HG03045 (cell line): ENCODE measurements at regions not wholly inside any gene's neighbourhood (a gene's known extent, or its start where the extent isn't known, plus 50 kb on each side); places are given as distances from the start of the nearest gene placed in this dataset.

ENCODE experiments used
- ATAC-seq: cut with Tn5 transposase; IDR thresholded peaks from one replicate; pipeline ENCODE4 v1.9.1; 2021; ENCODE audit warnings: mild to moderate bottlenecking, moderate library complexity; ENCODE audit not compliant: unreplicated experiment

DNA sequence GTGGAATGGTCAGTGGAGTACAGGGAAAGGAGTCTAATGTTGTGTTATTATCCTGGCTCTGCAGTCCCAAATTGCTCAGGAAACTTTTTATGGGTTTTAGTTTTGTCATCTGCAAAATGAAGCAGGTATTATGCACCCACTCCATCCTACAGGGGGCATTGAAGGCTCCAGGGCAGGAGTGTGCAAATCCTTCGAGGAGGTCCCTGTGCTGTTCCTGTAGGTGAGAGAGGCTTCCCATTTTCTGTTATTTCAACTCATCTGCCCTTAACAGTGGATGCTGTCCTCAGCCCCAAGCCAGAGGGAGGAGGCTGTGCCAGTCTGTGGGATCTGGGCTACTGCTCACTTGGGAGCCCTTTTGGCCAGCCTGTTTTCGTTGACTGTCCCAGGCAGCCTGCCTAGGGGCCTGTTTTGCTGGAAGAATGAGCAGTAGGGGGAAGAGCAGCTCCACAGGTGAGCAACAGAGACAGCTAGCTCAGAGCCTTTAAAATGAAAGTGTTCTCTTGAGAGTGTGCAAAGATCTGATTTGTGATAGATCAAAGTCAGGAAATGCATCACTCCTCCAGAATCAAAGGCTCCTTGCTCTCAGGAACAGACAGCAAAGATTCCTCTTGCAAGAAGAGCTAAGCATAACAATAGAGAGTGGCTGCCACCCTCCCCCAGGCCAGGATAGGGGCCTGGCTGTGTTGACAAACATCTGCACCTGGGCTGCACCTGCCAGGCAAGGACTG lies 317.6 kb upstream of the PROX1 start:
- ATAC-seq, result no peak

DNA sequence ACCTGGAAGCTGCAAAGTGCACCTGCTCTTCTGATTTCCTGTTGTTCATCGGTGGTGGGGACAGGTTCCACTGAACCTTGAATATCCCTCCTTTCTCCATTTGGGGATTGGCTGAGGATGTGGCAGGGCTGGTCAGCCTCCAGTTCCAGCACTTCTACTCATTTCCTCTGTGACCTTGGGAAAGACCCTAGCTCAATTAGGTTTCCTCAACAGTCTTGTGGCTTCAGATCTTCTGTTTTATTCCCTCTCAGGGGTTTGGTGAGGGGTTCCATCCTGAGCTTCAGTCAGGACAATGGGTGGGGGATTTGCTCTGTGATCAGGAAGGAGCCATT lies 317.1 kb upstream of the PROX1 start:
- ATAC-seq, result no peak

DNA sequence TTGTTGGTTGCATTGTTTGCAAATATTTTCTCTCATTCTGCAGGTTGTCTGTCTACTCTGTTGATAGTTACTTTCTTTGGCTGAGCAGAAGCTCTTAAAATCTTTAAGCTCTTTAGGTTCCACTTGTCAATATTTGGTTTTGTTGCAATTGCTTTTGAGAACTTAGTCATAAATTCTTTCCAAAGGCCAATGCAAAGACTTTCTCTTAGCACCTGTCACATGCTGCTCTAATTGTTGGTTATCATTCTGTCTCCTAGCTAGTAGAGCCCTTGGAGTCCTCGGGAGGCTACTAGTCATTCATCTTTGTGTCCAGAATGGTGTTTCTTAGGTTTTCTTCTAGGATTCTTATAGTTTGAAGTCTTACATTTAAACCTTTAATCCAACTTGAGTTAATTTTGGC lies 312.7 kb upstream of the PROX1 start:
- no peak for ATAC-seq

DNA sequence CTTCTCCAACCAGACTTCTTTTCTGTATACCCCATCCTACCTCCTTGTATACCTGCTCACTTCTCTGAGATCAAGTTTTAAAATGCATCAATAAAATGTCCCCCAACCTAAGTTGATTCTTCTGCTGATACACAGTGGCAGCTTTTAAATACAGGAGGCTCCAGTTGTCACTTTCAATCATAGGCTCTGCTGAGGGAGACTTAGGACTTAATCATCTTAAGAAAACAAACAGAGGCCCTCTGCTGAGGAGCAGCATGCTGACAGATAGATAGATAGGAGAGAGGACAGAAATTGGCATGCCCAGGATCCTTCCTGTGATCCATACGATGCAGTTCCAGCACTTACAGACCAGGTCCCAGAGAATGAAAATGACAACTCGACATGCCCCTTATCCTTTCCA lies 311.0 kb upstream of the PROX1 start:
- ATAC-seq, result no peak

DNA sequence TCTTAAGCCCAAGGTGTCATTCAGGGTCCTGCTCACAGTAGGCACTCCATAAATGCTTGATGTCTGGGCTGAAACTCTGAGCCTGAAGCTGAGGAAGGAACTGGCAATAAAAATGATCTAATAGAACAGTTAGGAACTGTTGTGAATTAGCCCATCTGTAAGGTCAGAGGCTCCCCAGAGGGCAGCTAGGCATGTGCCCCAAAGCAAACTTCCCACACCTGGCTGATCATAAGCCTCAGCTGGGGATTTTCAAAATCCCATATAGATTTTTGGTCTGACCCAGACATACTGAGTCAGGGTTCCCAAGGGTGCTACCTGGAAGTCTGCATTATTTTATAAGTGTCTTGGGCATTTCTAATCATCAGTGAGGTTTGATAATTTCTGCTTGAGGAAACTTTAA lies 309.4 kb upstream of the PROX1 start:
- no peak for ATAC-seq

DNA sequence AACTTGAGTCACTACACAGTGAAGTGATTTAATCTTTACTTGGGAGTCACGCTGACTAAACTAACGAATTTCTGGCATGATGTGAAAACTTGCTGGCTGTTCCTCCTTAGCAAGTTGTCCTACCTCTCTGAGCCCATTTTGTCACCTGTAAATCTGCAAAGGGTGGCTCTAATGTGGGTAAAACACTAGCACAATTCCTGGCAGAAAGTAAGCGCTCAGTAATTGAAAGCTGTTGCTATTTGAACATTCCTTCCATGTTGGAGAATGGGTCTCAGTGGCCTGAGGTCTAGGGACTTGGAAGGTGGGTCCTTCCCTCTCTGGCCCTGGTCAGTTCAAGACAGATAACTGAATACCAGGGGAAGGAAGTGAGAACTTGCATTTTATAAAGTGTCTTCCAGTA lies 309.0 kb upstream of the PROX1 start:
- ATAC-seq, result no peak

DNA sequence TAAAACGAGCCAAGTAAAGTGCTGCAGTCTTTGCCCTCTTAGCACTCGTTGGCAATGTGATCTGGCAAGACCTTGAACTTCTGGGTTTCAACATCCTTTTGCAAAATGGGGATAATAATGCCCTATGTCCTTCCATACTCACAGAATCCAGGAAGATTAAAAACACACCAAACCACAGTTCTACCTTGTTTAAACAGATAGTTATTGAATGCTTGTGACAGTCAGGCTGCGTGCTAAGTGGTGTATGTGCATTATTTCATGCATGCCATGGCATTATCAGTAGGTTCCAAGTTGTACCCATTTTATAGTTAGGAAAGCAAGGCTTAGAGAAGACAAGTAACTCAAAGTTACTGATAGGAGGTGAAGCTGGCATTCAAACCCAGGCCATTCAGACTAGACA lies 308.6 kb upstream of the PROX1 start:
- no peak for ATAC-seq

DNA sequence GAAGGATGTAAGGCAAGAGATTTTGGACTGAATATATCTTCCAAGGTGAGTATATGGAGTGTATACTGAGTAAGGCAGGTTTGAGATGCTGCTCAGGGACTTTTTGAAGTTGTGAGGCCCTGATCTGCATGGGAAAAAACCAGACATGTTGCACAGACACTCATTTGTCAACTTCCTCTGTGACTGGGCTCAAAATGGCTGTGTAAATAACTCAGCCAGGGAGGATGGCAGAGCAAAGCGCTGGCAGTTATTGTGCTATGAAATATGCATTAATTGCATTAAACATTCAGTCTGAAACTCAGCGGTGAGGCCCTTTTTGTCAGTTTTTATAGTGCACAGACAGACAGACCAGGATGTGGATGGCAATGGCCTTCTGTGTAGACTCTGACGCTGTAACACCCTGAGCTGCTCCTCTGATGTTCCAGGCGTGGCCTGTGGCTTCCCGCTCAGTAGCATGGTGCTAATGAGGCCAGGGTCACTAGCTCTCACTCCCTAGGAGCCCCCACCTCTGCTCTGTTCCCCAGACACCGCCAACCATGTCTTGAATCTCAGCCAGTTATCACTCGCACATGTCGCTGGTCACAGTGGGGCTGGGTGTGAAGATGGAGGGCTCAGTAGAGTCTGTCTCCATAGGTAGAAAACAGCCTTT lies 307.0 kb upstream of the PROX1 start:
- no peak for ATAC-seq

DNA sequence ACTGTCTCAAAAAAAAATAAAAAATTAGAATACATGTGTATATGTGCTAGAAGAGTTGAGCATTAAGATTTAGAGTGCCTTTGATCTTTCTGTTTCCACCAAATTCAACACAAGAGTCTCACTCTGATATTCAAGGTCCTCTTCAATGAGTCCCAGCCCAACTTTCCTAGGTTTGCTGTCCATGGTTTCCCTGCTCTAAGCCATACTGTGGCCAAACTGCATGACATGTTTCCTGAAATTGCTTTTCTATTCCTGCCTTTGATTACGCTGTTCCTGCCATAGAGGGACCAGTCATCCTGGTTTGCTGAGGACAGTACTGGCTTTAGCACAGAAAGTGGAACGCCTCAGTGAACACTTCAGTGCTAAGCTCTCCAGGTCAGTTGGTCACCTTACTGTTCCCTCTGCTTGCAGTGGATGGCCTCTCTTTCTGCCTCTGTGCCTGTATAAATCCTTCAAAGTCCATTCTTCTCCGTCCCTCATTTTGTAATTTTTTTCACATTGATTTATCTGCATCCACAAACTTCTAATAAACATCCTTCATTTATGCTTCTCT lies 305.9 kb upstream of the PROX1 start:
- no peak for ATAC-seq

DNA sequence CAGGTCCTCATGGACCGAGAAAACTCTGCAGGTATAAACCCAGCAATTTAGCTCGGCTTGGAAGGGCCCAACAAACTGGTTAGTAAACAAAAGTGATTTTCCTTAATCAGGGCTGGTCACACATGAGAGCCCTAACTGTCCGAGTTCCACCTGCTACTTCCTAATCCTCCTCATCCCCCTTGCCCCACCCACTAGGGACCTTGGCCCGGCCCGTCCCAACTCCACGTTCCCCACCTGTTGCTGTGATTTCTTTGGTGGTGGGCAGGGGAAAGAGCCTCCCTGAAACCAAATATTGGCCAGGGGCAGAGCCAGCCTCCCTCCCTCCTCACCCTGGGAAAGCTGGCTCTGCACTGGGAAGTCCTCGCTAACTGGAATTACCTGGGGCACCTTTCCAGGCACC lies 304.2 kb upstream of the PROX1 start:
- ATAC-seq, result no peak

DNA sequence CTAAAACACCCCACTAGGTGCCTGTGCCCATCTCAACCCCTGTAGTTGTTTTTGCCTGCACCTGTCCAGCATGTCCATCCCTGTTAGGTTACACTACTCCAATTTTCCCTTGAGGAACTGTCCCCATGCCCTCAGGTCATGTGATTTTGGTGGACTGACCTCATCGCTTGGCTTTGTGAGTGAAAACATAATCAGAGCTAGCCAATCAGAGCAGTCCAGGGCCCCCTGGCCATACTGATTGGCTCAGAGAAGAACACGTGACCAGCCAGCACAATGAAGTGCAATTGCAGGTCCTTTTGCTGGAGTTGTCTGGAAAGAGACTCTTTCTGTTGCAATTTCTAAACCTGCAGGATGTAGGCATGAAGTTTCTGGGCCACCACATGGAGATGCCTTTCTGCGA lies 303.3 kb upstream of the PROX1 start:
- ATAC-seq, result no peak

DNA sequence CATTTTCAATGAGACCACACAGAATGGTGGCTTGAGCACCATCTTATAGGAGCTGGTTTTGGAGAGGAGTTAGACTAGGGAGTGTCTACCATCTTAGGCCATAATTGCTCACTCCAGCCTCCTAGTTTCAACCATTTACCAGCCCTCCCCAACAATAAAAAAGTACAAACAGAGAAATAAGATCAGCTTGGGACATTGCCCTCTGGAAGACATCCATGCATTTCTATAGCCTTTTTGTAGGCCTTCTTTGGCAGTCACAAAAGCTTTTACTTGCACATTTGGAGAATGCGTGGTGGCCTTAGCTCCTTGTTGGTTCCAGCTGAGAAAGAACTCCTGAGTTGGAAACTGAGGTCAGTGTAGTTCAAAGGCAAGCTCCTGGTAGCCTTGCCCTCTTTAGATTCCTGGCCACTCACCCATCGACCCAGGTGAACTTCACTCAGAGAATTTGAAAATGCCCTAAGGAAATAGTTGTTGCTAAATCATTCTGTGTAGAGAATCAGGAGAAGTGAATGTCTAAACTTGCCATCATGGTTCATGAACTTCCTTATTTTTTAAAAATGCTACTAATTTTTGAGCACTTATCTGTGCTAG lies 301.7 kb upstream of the PROX1 start:
- no peak for ATAC-seq

DNA sequence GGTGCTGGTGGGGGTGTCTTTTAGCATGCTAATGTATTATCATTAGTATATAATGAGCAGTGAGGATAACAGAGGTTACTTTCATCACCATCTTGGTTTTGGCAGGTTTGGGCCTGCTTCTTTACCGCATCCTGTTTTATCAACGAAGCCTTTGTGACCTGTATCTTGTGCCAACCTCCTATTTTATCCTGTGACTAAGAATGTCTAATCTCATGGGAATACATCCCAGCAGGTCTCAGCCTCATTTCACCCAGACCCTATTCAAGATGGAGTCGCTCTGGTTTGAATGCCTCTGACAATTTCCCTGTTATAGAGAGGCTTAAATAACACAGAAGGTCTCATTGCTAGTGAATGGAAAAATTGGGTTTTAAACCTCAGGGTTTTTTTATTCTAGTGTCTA lies 300.8 kb upstream of the PROX1 start:
- ATAC-seq, result no peak

DNA sequence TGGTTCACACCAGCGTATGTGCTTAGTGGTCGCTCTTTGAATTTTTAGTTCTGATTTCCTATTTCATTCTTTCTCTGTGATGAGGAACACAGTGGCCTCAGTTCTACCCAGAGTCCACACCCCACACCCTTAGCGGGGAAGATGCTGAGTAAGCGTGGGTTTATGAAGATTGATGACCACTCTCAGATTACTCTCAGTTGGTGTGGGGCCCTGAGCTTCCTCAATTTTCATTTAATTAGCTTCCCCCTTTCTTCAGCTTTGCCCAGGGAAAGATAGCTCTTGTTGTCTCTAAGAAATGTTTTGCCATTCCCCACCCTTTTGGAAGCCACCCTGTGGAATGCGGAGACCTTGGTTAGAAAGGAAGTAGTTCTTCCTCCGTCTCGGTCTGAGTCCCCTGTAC lies 299.9 kb upstream of the PROX1 start:
- no peak for ATAC-seq

DNA sequence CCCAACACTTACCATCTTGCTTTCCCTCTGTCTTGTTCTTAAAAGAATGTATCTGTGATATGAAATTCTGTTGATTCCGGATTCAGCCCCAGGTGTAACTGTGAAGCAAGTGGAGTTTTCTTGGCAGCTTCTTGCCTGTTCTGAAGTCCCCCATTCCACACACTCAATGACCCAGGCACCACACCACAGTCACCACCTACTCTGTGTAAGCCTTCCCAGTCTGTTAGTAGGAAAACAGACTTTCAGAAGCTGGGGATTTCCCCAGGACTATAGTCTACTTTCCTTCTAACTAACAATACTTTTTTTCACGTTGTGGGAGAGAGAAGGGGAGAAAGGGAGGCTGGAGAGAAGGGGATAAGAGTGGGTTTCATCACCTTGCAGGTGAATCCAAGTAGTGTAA lies 299.1 kb upstream of the PROX1 start:
- ATAC-seq, result no peak

DNA sequence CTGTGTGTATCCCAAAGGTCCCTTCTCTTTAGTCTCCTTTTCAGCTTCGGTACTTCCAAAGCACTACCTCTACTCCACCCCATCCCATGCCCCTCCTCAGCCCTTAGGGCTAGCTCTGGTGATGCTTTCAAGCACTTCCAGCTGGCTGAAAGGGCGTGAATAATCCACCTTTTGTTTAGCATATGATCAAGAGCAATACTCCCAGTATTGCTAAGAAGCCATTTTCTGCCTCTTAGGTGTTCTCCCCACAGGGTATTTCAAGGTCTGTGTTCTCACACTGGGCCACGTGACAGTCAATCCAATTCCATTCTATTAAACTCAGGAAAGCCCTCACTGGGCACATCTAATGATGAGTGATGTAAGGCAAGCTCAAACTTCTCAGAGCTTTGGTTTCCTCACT lies 298.5 kb upstream of the PROX1 start:
- ATAC-seq, result no peak

DNA sequence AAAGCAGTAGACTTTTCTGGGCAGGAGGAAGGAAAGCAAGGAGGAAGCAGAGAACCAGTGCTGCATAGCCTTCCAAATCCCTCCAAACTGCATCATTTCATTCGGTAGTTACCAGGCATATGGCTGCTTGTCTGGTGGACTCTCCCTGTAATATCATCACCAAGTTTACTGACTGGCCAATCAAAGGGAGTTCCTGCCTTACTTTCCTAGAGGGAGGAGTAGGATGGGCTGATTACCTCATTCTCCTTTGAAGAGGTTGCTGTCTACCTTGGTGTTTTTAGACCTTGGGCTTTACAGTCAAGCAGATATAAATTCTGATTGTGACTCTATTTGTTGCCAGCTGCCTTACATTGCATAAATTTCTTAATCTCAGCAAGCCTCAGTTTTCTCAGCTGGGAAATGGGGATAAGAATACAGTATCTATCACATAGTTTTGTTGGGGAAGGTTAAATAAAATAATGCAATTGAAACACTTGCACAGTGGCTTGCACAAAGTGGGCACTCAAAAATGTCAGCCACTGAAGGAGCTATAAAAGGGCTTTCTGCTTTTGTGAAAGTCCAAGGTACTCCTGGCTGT lies 297.3 kb upstream of the PROX1 start:
- ATAC-seq, result no peak

DNA sequence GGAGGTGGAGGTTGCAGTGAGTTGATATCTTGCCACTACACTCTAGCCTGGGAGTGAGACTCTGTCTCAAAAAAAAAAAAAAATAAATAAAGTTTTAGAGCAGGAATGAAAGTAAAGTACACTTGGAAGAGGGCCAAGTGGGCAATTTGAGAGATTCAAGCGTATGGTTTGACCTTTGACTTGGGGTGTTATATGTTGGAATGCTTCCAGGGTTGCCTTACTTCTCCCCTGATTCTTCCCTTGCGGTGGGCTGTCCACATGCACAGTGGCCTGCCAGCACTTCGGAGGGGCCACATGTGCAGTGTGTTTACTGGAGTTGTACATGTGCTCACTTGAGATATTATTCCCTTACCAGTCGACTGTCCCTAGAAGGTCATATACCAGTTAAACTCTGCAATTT lies 295.5 kb upstream of the PROX1 start:
- ATAC-seq, result no peak

DNA sequence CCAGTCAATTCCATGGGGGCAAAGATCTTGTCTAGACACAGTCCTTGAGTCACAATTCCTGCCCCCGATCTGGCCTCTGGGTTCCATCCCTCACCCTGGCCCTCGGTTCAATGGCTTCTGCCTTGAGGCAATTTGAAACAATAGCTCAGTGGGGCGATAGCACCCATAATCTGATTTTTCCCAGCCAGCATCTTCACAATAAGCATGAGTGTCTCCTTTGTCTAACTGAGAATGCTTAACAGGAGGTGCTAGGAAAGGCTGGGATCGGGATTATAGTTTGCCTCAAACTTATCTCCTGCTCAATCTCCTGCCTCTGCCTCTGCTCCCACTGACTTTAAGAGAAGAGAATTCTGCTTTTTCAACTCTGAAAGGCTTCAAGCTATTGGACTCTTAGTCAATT lies 293.9 kb upstream of the PROX1 start:
- ATAC-seq, result no peak

DNA sequence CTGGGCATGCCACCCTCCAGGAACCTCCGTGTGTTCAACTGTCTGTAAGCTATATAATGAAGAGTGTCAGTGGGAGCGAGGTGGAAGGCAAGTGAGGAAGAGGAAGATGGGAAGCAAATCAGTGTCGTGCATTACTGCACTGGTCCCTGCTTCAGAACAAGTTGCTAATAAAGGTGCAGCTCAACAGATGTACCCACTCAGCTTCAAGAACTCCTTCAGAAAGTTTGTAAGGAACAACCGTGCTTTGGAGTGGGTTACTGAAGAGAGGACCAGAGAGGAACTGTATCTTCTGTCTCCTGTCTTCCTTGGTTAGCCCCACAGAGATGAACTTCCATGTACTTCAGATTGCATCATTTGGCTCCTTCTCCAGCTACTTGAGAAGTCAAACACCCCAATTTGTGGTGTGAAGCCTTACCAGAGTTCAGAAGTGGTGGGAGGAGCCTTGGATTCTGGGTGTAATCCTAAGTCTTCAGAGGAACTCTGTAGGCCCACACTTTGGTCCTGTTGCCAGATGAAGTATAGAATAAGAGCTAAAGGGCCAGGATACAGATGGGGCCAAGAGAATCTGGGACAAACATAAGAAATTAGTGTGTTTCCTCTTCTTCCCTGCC lies 290.5 kb upstream of the PROX1 start:
- ATAC-seq, result no peak

DNA sequence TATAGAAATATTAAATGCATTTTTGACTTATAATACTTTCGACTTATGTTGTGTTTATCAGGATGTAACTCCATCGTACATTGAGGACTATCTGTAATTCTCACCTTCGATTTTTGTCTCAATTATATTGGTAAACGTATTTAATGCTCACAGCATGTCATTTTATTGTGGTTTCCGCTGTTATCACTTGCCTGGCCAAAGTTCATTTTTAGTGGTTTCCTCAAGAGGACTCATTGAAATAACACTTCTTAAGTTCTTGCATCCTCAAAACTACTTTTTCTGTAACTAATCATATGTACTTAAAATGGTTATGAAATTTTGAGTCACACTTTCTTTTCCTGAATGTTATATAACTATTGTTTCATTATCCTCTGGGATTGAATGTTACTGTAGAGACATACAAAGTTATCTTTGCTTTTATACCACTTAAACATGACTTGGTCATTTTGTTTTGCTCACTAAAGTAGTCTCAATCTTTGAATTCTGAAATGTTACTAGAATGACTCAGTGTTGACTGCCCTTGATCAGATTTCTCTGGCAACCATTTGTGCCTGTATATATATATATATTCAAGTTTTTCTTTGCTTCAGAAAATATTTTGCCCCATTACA lies 289.6 kb upstream of the PROX1 start:
- ATAC-seq, result no peak
